ENCODE measurements at regions not wholly inside any gene's neighbourhood (a gene's known extent, or its start where the extent isn't known, plus 50 kb on each side); places are given as distances from the start of the nearest gene placed in this dataset.
A peak's percentile ranks its signal among the peaks of the same experiment; 100 is the strongest.

DNA sequence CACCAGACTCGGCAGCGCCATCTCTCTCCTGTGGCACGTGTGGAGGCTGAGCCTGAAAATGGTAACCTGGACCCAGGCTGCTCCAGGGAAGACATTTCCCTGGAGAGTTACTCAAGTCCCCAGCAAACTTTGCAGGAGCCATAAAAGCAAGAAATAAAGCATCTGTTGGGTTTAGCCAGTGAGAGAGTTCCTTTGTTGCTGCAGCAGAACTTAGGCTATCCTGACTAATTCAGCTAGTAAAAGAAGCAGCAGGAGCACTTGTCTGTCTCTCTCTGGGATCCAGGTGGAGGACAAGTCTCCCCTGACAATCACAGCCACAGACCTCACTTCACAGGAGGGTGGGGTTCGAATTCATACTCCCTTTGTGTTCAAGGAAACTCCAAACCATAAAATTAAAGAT, 79.2 kb upstream of the DIO3 start:
- no peak for DNase-seq

- no peak for DNase-seq
Measured at GRCh38 chr14:101483829-101484228, 77.5 kb upstream of the DIO3 start.

DNA sequence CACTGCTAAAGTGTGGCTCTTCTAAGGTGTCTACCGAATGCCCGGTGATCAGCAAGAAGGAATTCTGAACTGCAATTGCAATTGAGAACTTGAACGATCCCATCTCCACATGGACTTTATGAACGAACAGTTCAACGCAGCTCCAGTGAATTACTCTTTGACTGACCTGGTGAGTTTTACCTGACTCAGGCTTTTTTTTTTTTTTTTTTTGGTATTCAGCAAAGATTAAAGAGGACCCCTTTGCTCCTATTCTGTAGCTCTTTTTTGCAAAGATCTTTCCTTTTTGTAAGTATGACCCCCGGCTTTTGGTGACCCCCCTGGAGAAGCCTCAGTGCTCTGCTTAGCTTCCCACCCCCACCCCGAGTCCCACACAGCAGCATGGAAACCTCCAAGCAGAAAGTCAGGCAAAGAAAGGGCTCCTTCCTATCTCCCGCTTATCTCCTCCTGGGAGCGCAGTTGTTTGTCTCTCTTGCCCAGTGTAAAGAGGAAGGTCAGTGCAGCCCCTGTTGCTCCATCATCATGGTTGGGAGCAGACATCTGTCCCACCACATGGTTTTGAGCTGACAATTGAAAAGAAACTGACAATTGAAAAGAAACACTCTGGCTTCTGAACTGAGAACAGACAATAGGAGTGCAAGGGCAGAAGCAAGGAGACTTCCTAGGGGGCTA, 72.1 kb upstream of the DIO3 start:
- no peak for DNase-seq

DNA sequence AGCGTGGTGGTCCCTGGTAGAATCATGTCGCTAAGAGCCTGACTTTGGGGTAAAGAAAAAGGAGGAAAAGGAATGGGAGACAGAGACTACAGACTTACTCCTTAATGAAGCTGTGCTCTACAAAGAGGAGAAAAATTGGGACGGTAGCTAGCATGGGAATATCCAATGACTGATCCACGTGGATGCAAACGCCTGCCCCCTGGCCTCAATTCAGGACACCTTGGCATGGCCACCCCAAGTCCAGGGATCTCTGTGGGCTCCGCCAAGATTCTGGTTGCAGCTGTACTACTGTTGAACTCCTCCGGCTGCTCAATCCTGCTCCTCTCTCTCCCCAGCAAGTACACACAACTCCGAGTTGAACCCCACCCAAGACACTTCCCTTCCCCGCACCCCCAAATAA, 70.5 kb upstream of the DIO3 start:
- no peak for DNase-seq

- no peak for DNase-seq
Measured at GRCh38 chr14:101491841-101492240, 69.5 kb upstream of the DIO3 start.

- DNase-seq = no peak
Measured at GRCh38 chr14:101492716-101493115, 68.6 kb upstream of the DIO3 start.

GRCh38 chr14:101494826-101495225, 66.5 kb upstream of the DIO3 start:
- DNase-seq = no peak

- no peak for DNase-seq
Measured at GRCh38 chr14:101495284-101495683, 66.0 kb upstream of the DIO3 start.

- DNase-seq = no peak
Measured at GRCh38 chr14:101495827-101496775, 65.2 kb upstream of the DIO3 start.

DNA sequence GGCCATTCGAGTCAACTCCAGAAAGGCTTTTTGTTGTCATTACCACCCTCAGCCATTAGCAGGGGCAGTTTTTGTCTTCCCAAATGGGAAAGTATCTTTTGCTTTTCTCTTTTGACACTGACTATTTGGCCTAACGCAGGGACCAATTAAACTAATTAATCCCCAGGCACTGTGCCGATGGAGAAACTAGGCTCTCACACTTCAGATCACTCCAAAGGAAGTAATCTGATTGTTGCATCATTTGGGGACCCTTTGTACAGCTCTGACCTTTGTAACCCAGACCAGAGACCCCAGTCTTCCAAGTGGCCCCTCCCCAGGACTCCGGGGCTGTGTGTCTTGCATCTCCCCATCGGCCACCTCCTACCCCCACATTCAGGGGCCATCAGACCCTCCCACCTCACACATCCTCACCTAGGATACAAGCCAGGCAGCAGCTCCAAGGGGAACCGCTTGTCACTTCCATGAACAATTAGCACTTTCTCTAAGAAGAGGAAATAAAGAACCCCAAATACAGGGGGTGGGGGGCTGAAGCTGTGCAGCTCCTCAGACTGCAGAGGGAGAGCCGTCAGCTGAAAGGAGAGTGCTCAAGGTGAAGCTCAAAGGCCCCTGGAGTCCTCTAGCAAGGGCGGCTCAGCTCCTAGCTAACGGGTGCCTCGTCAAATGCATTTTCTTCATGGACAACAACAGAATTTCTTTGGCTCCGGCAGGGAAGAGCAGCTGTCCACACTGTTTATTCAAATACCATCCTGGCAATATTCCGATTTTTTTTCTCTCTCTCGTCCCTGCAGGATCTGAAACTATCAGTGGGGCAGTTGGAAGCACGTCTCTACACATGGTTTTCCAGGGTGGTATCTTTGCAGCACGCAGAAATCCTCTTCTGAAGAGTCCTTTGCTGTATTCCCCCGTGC, 64.3 kb upstream of the DIO3 start:
- DNase-seq = peak; percentile 79

GRCh38 chr14:101497684-101498525, 63.4 kb upstream of the DIO3 start:
- no peak for DNase-seq

- no peak for DNase-seq
Measured at GRCh38 chr14:101498526-101498860, 62.8 kb upstream of the DIO3 start.

DNA sequence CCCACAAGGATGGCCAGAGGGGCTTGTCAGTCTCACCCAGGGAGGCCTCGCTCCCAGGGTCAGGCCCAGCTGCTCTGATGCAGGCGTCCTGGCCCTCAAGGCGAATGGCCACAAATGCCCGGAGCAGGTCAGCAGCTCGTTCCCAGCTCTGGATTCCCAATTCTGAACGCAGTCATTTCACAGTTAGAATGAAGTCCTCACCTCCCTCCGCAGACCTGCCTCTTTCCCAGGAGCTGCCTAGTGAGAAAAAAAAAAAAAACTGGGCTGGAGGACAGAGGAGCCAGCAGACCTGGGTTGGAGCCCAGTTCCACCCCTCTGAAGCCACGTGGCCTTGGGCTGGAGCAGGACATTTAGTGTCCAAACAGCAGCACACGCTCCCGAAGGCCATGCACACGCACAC, 62.2 kb upstream of the DIO3 start:
- no peak for DNase-seq

DNA sequence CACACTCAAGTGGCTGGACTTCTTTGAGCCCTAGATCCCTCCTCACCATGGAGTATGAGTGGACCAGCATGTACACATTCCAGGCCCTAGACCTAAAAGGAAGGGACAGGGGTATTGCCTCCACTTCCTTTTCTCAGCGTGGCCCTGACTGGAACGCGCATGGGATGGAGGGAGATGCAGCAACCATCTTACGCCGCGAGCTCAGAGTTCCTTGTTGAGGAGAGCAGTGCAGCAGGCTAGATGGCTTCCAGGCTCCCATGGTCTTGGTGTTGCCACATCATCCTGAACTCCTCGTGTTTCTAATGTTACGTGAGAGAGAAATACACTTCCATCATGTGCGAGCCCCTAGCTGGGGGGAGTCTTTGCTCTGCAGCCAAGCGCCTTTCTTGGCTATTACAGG, 61.8 kb upstream of the DIO3 start:
- DNase-seq = no peak

DNA sequence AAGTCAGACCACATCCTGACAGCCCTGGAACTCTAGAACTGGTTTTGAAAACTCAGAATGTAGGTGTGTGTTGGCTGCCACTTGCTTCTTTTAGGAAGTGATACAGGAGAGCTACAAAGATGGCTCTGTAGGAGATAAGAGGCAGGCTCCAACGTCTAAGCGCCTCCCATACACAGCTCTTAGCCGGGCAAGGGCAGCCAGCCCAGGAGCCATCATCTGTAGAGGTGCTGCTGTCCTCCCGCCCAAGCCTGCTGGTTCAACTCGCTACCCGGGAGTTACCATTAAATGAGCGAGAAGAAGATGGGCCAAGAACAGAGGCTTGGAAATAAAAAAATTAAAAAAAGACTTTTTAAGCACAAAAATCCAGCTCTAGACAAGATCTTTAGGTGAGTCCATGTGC, 61.2 kb upstream of the DIO3 start:
- no peak for DNase-seq

DNA sequence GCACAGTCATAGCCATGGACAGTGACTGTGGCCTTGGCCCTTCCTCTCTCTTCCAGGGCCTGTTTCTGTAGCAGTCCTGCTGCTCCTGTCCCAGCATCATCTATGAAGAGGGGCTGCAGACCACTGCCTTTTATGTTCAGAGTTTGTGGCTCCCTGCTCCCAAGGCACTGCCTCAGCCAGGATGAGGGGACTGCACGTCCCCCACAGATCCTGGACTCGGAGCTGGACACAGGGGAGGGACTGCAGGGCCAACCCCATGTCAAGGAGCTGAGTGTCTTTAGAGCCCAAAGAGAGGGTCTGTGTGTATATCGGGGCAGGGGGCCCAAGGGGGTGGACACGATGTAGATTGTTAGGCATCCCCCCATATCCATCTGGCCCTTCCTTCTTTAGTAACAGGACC, 60.6 kb upstream of the DIO3 start:
- no peak for DNase-seq

DNA sequence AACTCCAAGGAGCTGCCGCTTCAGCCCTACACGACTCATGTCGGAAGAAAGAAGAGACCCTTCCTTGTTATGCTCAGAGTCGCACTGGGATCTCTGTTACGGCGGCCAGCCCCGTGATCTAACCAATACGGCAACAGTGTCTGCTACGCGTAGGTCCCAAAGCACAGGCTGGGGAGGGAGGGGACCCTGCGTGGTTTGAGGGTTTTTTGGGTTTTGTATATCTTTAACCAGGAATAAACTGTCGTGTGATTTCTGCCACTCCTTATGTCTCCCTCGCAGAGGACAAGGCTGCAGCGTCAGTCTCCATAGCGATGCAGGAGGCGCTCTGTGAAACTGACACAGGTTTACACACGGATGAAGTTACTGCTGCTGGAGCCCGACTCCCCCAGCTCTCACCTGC, 60.0 kb upstream of the DIO3 start:
- peak; percentile 20 for DNase-seq

DNA sequence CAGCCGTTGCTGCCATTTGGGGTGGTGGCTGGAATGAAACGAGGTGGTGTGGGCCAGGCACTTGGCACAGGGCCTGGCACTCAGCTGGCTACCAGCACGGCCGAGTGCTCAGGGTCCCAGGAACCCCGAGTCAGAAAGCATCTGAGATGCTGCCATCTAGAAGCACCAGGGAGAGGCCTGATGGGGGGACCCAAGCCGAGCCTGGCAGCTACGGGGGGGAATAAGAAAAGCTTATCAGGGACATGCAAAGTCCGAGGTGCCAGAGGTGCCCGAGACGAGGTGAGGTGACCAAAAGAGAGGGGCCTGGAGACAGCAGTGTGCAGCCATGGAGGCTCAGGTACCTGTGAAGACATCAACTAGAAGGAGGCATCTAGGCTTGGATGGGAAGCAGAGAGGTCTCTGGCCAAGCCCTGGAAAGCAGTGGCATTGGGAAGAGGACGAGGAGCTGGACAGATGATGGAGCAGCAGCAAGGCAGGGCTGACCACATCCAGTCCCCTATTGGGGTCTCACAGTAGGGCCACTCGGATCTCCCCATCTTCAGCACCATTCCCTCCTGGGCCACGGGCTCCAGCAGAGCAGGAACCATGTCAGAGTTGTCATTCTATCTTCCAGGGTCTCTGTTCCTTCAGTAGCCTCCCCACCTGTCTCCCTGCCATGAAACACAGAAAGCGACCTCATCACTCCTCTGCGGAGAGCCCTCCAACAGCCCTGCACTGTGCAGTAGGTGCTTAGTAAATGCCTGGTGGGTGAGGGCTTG, 59.3 kb upstream of the DIO3 start:
- DNase-seq = no peak

- DNase-seq = no peak
Measured at GRCh38 chr14:101502761-101503392, 58.4 kb upstream of the DIO3 start.

DNA sequence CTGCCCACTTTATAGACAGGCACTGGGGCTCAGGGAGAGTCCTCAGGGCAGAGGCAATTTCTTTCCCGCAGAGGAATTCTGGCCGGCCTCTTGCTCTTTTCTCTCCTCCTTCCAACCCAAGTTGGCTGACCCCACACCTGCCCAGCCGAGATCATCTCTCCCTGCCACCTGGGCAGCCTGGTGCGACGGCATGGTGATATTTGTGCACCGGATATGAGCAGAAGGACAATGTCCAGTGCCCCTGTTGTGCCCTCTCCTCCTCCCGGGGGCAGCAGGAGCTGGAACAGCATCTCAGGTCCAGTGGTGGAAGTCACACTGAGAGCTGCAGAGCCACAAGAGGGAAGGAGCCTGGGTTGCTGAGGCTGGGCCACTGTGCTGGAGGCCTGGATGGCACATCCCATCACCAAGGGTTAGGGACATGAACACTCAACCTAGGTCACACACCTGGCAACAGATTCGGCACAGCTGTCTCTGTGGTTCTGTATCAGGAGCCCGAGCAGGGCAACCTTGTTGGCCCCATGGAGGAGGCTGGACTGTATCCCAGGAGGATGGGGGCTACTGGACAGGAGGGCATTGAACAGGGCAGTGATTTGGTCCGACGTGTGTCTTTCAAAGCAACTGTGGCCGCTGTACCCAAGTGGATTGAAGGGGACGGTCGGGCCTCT, 57.7 kb upstream of the DIO3 start:
- DNase-seq = no peak

All from tongue (tissue), 1 donor.